CD4-positive, alpha-beta T cell treated with Interleukin-6 at 100 ng/mL for 8 hours (primary cell): ENCODE measurements at regions not wholly inside any gene's neighbourhood (a gene's known extent, or its start where the extent isn't known, plus 50 kb on each side); places are given as distances from the start of the nearest gene placed in this dataset.
"Not testable (repeated sequence)": the region's sequence is repeated elsewhere in the genome, so short reads cannot be mapped to it uniquely, and the experiment has no call there.

Experiments
- DNase-seq: peaks from one replicate; pipeline ENCODE4 v3.0.0-alpha.2; 2020; ENCODE audit warnings: mixed read lengths, low spot score

DNA sequence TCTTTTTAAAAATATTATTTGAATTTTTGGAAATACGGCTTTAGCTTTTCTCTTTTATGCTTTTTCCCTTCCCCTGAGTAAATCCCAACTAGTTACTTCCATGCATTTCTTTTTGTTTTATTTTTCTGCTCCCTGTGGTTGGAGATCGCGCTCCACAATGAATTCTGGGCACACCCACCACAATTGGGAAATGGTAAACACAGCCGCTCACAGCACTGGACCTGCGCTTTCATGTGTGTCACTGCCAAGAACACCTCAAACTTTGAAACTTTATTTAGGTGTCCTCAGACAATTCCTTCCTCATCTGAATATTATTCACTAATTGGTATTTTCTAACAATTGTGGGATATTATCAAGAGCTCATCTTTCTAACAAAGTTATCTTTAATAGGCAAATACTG lies 82.8 kb upstream of the TMEM18 start:
- no peak for DNase-seq

DNA sequence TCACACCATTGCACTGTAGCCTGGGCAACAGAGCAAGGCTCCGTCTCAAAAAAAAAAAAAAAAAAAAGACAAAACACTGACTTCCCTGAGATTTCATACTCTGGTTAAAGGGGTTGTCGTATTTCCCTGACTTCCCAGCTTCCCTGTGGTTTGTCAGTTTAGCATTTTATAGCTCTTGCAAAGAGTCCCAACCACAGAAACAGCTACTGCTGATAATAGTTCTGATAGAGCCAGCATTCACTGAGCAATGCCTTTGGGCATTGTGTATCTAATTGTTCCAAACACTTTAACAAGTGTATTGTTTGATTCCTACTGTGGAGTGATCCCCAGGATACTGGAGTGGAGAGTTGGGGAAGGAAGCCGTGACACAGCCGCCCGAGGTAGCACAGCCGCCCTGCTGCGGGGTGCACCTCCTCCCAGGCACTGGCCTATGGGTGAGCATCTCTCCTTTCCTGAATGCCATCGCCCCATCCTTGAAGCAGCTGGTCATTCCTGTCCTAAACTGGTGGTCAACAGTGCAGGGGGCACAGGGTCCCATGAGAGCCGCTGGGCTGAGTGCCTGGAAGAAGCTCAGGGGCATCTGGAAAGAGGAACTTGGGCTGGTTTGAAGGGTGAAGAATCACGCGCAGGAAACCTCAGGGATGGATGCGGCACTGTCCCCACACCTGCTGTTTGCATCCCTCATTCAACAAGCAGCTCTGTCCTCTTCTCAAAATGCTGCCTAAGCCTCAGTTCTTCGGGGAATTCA lies 81.0 kb upstream of the TMEM18 start:
- no peak for DNase-seq

- no peak for DNase-seq
Measured at GRCh38 chr2:753123-753522, 75.9 kb upstream of the TMEM18 start.

DNA sequence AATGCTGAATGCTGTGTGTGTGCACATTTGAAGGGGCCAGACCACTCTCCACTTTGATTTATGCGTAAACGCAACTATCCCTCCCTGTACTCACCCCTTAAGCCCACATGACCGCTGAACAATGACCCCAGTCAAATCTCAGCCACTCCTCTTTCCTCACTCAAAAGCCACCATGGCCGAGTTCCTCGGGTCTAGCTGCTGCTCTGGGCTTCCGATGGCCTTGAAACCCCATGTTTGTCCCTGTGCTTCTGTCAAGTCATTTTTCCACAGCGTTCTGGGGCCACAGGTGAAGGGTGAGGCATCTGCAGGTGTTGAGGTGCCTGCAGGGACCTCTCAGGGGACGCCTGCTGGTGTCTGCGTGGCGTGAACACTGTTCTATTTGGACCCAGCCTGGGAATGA lies 74.3 kb upstream of the TMEM18 start:
- no peak for DNase-seq

GRCh38 chr2:750628-751027 lies 73.4 kb upstream of the TMEM18 start:
- DNase-seq = no peak

- no peak for DNase-seq
Measured at GRCh38 chr2:747762-748351, 70.7 kb upstream of the TMEM18 start.

DNA sequence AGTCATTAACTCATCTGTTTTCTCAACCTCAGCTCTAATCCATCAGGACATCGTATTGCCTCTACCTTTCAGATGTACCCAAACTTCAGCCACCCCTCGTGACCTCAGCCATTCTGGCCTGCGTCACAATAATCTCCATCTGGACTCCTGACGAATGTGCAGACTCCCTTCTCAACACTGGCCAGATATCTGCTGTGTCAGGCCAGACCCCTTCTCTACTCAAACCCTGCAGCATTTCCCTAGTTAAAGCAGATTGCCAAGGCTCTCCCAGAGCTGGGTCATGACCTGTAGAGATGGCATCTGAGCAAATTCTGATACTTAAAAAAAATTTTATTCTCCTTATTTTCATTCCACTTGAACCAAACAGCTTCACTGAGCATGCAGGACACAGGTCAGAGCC lies 69.5 kb upstream of the TMEM18 start:
- no peak for DNase-seq

GRCh38 chr2:744088-744487 lies 66.9 kb upstream of the TMEM18 start:
- DNase-seq = no peak

GRCh38 chr2:742221-742620 lies 65.0 kb upstream of the TMEM18 start:
- no peak for DNase-seq

GRCh38 chr2:741195-741496 lies 63.9 kb upstream of the TMEM18 start:
- no peak for DNase-seq

DNA sequence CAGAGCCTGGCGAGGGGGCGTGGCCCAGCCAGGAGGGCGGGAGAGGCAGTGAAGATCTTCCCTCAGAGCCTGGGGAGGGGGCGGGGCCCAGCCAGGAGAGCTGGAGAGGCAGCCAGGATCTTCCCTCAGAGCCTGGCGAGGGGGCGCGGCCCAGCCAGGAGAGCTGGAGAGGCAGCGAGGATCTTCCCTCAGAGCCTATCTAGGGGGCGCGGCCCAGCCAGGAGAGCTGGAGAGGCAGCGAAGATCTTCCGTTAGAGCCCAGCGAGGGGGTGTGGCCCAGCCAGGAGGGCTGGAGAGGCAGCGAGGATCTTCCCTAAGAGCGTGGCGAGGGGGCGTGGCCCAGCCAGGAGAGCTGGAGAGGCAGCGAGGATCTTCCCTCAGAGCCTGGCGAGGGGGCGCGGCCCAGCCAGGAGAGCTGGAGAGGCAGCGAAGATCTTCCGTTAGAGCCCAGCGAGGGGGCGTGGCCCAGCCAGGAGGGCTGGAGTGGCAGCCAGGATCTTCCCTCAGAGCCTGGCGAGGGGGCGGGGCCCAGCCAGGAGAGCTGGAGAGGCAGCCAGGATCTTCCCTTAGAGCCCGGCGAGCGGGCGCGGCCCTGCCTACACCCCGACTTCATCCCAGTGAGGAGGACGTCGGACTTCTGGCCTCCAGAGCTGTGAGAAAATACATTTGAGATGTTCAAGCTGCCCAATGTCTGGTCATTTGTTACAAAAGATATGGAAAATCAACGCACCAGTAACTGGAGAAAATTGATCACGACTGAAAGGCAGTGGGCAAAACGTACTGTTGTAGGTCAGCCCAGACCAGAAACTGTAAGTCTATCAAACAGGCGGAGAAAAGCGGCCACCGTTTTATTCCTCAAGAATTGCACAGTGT lies 63.4 kb upstream of the TMEM18 start:
- not testable (repeated sequence) for DNase-seq

- DNase-seq = not testable (repeated sequence)
Measured at GRCh38 chr2:739864-740321, 62.7 kb upstream of the TMEM18 start.

- DNase-seq = no peak
Measured at GRCh38 chr2:736939-737338, 59.7 kb upstream of the TMEM18 start.

DNA sequence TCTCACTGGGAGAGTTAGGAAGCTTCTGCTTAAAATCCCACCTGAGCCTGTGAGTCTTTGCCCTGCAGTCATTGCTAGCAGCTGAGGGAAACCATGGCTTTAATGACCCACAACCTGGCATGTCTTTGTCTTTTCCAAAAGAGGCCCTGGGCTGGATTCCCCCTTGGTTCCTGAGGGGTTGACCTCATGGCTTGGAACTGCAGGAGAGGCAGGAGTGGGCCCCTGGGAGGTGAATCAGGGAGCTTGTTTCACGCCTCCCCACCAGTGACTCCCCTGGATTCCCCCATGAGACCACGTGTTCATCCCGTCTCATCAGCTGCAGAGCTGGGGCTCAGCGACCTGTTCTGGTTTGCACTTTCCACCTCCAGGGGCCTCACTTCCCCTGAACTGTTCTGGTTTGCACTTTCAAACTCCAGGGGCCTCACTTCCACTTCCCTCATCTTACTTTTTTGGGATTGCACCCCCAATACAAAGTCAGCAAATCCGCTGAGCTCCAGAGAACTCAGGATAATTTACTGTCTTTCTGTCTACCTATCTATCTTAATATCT lies 58.5 kb upstream of the TMEM18 start:
- no peak for DNase-seq

DNA sequence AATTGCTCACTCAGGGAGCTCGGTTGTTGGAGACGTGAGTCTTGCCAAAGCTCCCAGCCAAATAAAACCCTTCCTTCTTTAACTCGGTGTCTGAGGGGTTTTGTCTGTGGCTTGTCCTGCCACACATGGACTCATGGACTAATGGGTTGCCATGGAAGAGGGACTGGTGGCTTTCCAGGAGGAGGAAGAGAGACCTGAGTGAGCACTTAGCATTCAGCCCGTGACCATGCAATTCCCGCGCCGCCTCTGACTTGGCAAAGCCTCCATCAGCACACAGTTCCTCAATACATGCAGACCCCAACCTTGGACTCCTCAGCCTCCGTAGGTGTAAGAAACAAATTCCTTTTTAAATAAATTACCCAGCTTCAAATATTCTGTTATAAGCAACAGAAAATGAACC lies 57.3 kb upstream of the TMEM18 start:
- DNase-seq = no peak

DNA sequence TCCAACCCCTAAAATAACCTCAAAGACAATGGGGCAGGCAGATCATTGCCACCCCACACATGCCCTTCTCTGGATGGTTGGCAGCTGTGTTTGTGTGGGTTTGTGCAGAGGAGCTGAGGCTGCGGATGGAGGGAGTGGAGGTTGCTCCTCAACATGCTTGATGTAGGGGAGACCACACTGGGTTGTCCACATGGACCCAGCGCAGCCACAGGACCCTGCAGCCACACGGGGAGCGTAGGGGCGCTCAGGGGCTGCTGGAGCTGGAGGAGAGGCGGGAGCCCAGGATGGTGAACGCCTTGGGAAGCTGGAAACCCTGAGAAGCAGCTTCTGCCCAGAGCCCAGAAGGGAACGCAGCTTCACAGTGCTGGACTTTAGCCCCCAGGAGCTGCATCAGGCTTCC lies 56.3 kb upstream of the TMEM18 start:
- no peak for DNase-seq

GRCh38 chr2:733001-733400 lies 55.8 kb upstream of the TMEM18 start:
- no peak for DNase-seq

GRCh38 chr2:731711-732110 lies 54.5 kb upstream of the TMEM18 start:
- no peak for DNase-seq

DNA sequence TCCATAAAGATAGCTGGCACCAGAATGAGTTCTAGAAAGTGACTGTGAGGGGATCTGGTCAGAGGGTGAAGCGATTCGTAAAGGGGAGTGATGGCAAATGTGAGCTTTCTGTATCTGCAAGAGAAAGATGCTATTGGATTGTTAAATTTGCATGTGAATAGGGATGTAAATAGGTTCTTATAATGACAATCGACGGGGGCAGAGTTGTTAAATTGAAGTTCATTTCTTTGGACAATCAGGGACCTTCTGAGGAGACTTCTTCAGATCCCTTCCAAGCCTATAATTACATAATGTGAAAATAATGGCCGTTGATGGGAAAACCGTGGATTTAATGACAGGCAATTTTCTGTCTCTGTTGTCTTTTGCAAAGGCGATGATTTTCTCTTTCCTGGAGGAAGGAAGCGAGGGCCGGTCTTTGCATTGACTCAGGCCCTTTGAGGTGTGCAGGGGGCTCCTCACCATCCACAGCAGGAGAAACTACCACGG lies 52.2 kb upstream of the TMEM18 start:
- no peak for DNase-seq

GRCh38 chr2:728165-728564 lies 51.0 kb upstream of the TMEM18 start:
- no peak for DNase-seq

GRCh38 chr2:727071-727470 lies 49.9 kb upstream of the TMEM18 start:
- DNase-seq = no peak
